ENCODE measurements at regions not wholly inside any gene's neighbourhood (a gene's known extent, or its start where the extent isn't known, plus 50 kb on each side); places are given as distances from the start of the nearest gene placed in this dataset.

- no peak for TF ChIP-seq JUN (IDR thresholded peaks at IDR 0.05; ENCODE audit: borderline replicate concordance, insufficient read depth, insufficient read length, low read depth)
- TF ChIP-seq POLR2A (IDR thresholded peaks at IDR 0.05; ENCODE audit: low read depth, low read length) = no peak
- TF ChIP-seq, protein P1, sequence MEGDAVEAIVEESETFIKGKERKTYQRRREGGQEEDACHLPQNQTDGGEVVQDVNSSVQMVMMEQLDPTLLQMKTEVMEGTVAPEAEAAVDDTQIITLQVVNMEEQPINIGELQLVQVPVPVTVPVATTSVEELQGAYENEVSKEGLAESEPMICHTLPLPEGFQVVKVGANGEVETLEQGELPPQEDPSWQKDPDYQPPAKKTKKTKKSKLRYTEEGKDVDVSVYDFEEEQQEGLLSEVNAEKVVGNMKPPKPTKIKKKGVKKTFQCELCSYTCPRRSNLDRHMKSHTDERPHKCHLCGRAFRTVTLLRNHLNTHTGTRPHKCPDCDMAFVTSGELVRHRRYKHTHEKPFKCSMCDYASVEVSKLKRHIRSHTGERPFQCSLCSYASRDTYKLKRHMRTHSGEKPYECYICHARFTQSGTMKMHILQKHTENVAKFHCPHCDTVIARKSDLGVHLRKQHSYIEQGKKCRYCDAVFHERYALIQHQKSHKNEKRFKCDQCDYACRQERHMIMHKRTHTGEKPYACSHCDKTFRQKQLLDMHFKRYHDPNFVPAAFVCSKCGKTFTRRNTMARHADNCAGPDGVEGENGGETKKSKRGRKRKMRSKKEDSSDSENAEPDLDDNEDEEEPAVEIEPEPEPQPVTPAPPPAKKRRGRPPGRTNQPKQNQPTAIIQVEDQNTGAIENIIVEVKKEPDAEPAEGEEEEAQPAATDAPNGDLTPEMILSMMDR (IDR thresholded peaks at IDR 0.05; ENCODE audit: extremely low read depth in 1 of 2, insufficient read depth in 1 of 2, low read depth in 1 of 2, low read length in 2 of 2) = no peak
- no peak for TF ChIP-seq EZH2 (IDR thresholded peaks at IDR 0.05; ENCODE audit: borderline replicate concordance, low read depth, low read length, severe bottlenecking)
These were observed 88.9 kb upstream of the FOXP4 start for GRCh38 chr6:41457303-41457670.
